ENCODE measurements at regions not wholly inside any gene's neighbourhood (a gene's known extent, or its start where the extent isn't known, plus 50 kb on each side); places are given as distances from the start of the nearest gene placed in this dataset.

GRCh38 chr18:60506682-60507081, 134.1 kb upstream of the MC4R start:
- WGBS = 51% methylated on average over 4 of the region's 4 CpGs
- Histone ChIP-seq H3K27ac (ENCODE audit: low read depth) (no peak overlapping the region), H3K4me3 (ENCODE audit: low read depth, low read length) (no peak overlapping the region), H3K4me1 (ENCODE audit: insufficient read depth) (no peaks in the 10 kb centered on the region), H3K36me3 (ENCODE audit: insufficient read depth) (no peaks in the 10 kb centered on the region)
- DNase-seq (ENCODE audit: extremely low spot score) = no peak

DNA sequence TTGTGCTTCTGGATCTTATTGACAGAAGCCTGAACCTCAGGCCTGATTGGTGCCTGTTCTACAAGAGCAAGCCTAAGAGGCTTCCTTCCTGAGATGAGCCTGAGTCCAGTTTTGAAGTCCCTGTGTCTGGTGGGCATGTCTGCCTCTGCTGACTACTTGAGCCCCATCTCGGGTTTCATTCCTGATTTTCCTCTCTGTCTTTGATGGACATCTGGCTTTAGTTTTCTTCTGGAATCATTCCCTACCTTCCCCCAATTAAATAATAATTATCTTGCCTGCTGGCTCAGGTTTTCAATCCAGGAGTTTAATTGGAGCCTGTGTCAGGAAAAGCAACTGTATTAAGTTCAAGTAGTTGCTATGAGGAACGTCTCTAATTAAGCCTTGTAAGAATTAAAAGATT, 135.5 kb upstream of the MC4R start:
- Histone ChIP-seq H3K36me3 (ENCODE audit: insufficient read depth) (no peaks in the 10 kb centered on the region), H3K4me3 (ENCODE audit: low read depth, low read length) (no peak overlapping the region), H3K27ac (ENCODE audit: low read depth) (no peak overlapping the region), H3K4me1 (ENCODE audit: insufficient read depth) (no peaks in the 10 kb centered on the region)
- no peak for DNase-seq (ENCODE audit: extremely low spot score)
- 76% methylated on average over 2 of the region's 2 CpGs for WGBS

- 64% methylated on average over 1 of the region's 1 CpG for WGBS
- H3K4me3 ChIP-seq (ENCODE audit: low read depth, low read length) = no peak overlapping the region
- H3K36me3 ChIP-seq (ENCODE audit: insufficient read depth) = no peaks in the 10 kb centered on the region
- no peak for DNase-seq (ENCODE audit: extremely low spot score)
- no peaks in the 10 kb centered on the region for H3K4me1 ChIP-seq (ENCODE audit: insufficient read depth)
- no peak overlapping the region for H3K27ac ChIP-seq (ENCODE audit: low read depth)
Observed at GRCh38 chr18:60534538-60534937, 162.0 kb upstream of the MC4R start.

DNA sequence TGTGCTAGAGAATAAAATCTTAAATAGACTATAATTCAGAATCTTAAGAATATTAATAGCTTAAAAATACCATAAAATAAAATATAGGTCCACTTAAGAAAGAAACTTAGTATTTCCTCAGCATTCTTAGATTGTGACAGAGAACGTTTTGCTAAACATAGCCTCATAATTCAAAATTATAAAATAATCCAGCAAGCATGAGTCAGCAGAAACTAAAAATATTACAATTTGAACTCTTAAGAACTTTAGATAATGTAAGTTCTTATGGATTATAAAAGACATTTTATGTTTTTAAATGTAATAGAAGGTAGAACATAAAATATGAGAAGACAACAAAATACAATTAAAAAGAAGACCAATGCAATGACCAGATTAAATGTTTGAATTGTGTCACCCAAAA, 164.5 kb upstream of the MC4R start:
- Histone ChIP-seq H3K4me1 (ENCODE audit: insufficient read depth) (no peaks in the 10 kb centered on the region), H3K36me3 (ENCODE audit: insufficient read depth) (no peaks in the 10 kb centered on the region), H3K27ac (ENCODE audit: low read depth) (no peak overlapping the region), H3K4me3 (ENCODE audit: low read depth, low read length) (no peak overlapping the region)
- no peak for DNase-seq (ENCODE audit: extremely low spot score)
- WGBS = 41% methylated on average over 1 of the region's 1 CpG

DNA sequence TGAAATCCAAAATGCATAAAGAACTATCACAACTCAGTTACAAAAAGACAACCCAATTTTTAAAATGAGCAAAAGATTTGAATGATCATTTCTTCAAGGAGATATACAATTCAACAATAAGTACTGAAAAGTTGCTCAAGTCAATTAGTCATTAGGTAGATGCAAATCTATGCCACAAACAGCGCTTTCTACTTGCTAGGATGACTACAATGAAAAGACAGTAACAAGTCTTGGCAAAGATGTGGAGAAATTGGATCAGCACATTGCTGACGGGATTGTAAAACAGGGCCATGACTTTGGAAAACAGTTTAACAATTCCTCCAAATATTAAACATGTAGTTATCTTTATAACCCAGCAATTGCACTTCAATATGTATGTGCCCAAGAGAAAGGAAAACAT, 166.3 kb upstream of the MC4R start:
- no peaks in the 10 kb centered on the region for H3K4me1 ChIP-seq (ENCODE audit: insufficient read depth)
- H3K36me3 ChIP-seq (ENCODE audit: insufficient read depth) = no peaks in the 10 kb centered on the region
- H3K4me3 ChIP-seq (ENCODE audit: low read depth, low read length) = no peak overlapping the region
- no peak overlapping the region for H3K27ac ChIP-seq (ENCODE audit: low read depth)
- DNase-seq (ENCODE audit: extremely low spot score) = no peak
- WGBS = 68% methylated on average over 2 of the region's 2 CpGs

DNA sequence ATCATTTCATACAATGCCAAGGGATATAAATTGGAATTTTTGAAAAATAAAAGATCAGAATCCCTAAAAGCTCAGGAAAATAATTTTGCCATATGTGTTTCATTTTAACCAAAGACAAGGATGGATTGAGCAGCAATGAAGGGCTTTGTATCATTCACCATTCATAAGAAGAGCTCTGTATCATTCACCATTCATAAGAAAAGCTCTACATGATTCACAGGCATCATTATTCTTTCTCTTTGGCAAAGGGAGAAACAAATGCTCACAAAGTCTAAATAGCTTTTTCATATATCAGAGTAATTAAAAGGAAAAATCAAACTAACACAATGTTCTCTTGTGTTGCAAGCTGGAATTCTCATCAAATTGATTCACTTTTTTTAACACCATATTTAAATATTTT, 169.1 kb upstream of the MC4R start:
- no peak for DNase-seq (ENCODE audit: extremely low spot score)
- Histone ChIP-seq H3K36me3 (ENCODE audit: insufficient read depth) (no peaks in the 10 kb centered on the region), H3K4me3 (ENCODE audit: low read depth, low read length) (no peak overlapping the region), H3K4me1 (ENCODE audit: insufficient read depth) (no peaks in the 10 kb centered on the region), H3K27ac (ENCODE audit: low read depth) (no peak overlapping the region)

DNA sequence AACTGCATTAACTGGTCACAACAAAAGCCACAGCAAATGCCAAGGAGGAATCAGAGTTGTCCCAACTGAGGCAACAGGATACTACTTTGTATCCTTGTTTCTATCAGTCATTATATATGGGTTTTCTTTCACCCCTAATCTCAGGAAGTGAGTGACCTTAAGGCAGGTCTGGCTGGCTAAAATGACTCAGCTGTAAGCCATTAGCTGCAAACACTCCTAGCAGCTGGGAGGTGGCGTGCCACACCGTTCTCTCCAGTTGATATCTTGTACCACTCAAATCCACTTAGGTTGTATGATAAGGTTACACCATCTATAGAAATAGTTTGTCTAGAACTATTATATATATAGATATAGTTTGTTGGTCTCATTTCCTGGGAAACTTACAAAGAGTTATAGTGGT, 171.1 kb upstream of the MC4R start:
- Histone ChIP-seq H3K36me3 (ENCODE audit: insufficient read depth) (no peaks in the 10 kb centered on the region), H3K4me3 (ENCODE audit: low read depth, low read length) (no peak overlapping the region), H3K4me1 (ENCODE audit: insufficient read depth) (no peaks in the 10 kb centered on the region), H3K27ac (ENCODE audit: low read depth) (no peak overlapping the region)
- no peak for DNase-seq (ENCODE audit: extremely low spot score)
- 89% methylated on average over 2 of the region's 2 CpGs for WGBS

- no peak overlapping the region for H3K27ac ChIP-seq (ENCODE audit: low read depth)
- DNase-seq (ENCODE audit: extremely low spot score) = peak; percentile 3
- WGBS = 1% methylated on average over 2 of the region's 2 CpGs
- H3K4me1 ChIP-seq (ENCODE audit: insufficient read depth) = no peaks in the 10 kb centered on the region
- no peak overlapping the region for H3K4me3 ChIP-seq (ENCODE audit: low read depth, low read length)
- H3K36me3 ChIP-seq (ENCODE audit: insufficient read depth) = no peaks in the 10 kb centered on the region
Observed at GRCh38 chr18:60549338-60549960, 176.9 kb upstream of the MC4R start.

GRCh38 chr18:60552948-60553347, 180.4 kb upstream of the MC4R start:
- no peak for DNase-seq (ENCODE audit: extremely low spot score)
- H3K4me3 ChIP-seq (ENCODE audit: low read depth, low read length) = no peak overlapping the region
- H3K36me3 ChIP-seq (ENCODE audit: insufficient read depth) = no peaks in the 10 kb centered on the region
- H3K27ac ChIP-seq (ENCODE audit: low read depth) = no peak overlapping the region
- no peaks in the 10 kb centered on the region for H3K4me1 ChIP-seq (ENCODE audit: insufficient read depth)
- WGBS = 96% methylated on average over 8 of the region's 8 CpGs

DNA sequence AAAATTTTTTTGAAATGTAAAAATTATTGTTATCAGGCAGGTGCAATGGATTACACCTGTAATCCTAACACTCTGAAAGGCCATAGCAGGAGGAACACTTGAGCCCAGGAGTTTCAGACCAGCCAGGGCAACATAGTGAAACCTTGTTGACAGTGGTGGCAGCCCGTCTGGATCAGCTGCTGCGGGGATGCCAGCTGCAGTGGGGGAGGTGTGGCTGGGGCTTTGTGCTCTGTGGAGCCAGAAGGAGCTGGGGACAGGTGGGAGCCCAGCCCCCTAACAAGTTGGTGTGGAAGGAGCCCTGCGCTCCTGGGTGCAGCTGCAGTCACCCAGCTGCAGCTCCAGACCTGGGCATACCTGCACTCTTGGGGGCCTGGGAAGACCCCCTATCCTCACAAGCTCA, 182.4 kb upstream of the MC4R start:
- no peaks in the 10 kb centered on the region for H3K4me1 ChIP-seq (ENCODE audit: insufficient read depth)
- WGBS = 57% methylated on average over 3 of the region's 3 CpGs
- no peak overlapping the region for H3K27ac ChIP-seq (ENCODE audit: low read depth)
- no peak for DNase-seq (ENCODE audit: extremely low spot score)
- H3K4me3 ChIP-seq (ENCODE audit: low read depth, low read length) = no peak overlapping the region
- no peaks in the 10 kb centered on the region for H3K36me3 ChIP-seq (ENCODE audit: insufficient read depth)

DNA sequence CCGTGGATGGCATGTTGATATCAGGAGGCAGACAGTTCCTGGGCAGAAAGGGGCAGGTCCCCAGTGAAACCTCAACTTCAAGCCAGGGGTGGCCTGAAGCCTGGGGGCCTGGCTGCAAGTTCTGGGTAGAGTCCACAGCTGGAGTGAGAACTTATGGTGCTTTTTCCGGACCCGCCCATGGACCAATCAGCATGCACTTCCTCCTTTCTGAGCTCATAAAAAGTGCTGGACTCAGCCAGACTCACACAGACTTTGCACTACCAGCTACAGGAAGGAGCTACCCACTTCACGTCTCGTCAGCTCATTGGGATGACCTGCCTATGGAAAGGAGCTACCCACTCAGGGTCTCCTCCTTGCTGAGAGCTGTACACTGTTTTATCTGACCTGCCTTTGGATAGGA, 183.1 kb upstream of the MC4R start:
- H3K27ac ChIP-seq (ENCODE audit: low read depth) = no peak overlapping the region
- 77% methylated on average over 5 of the region's 5 CpGs for WGBS
- no peak for DNase-seq (ENCODE audit: extremely low spot score)
- no peak overlapping the region for H3K4me3 ChIP-seq (ENCODE audit: low read depth, low read length)
- no peaks in the 10 kb centered on the region for H3K4me1 ChIP-seq (ENCODE audit: insufficient read depth)
- H3K36me3 ChIP-seq (ENCODE audit: insufficient read depth) = no peaks in the 10 kb centered on the region

GRCh38 chr18:60556326-60556725, 183.8 kb upstream of the MC4R start:
- WGBS = 95% methylated on average over 1 of the region's 1 CpG
- H3K27ac ChIP-seq (ENCODE audit: low read depth) = no peak overlapping the region

DNA sequence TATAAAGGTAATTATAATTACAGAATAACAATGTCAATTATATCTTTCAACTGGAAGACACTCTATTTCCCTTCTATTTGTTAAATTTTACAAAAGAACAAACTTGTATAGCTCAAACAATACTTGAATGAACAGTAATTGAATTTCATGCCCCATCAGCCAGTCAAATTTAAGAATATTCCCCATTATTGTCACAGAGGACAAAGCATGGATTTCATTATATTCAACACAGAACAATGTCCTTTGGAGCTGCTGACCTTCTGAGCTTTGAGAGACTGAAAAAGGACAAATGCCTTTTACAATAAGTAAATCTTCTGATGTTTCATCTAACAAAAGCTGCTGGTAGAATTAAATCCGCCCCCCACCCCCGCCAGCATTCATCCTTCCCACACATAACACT, 187.5 kb upstream of the MC4R start:
- DNase-seq (ENCODE audit: extremely low spot score) = no peak
- no peaks in the 10 kb centered on the region for H3K4me1 ChIP-seq (ENCODE audit: insufficient read depth)
- H3K36me3 ChIP-seq (ENCODE audit: insufficient read depth) = no peaks in the 10 kb centered on the region
- no peak overlapping the region for H3K4me3 ChIP-seq (ENCODE audit: low read depth, low read length)
- WGBS = 31% methylated on average over 2 of the region's 2 CpGs
- no peak overlapping the region for H3K27ac ChIP-seq (ENCODE audit: low read depth)

More at GRCh38 chr18:60556326-60556725, 183.8 kb upstream of the MC4R start:
- no peak overlapping the region for H3K4me3 ChIP-seq (ENCODE audit: low read depth, low read length)
- no peaks in the 10 kb centered on the region for H3K36me3 ChIP-seq (ENCODE audit: insufficient read depth)
- DNase-seq (ENCODE audit: extremely low spot score) = no peak
- no peaks in the 10 kb centered on the region for H3K4me1 ChIP-seq (ENCODE audit: insufficient read depth)

DNA sequence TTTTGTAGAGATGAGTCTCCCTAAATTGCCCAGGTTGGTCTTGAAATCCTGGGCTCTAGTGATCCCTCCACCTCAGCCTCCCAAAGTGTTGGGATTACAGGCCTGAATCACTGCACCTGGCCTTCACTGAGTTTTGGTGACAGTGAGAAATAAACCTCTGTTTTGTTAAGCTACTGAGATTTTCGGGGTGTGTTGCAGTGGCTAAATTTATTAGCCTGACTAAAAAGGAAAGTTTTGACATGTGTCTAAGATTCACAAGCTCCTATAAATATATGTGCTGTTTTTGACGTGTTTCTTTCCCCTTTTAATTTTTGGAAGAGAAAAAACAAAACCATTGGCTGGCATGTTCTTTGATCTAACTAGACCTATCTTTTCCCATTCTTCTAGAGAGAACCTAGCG, 190.5 kb upstream of the MC4R start:
- Histone ChIP-seq H3K36me3 (ENCODE audit: insufficient read depth) (no peaks in the 10 kb centered on the region), H3K4me3 (ENCODE audit: low read depth, low read length) (no peak overlapping the region), H3K27ac (ENCODE audit: low read depth) (no peak overlapping the region), H3K4me1 (ENCODE audit: insufficient read depth) (no peaks in the 10 kb centered on the region)
- no peak for DNase-seq (ENCODE audit: extremely low spot score)
- WGBS = 83% methylated on average over 3 of the region's 3 CpGs

DNA sequence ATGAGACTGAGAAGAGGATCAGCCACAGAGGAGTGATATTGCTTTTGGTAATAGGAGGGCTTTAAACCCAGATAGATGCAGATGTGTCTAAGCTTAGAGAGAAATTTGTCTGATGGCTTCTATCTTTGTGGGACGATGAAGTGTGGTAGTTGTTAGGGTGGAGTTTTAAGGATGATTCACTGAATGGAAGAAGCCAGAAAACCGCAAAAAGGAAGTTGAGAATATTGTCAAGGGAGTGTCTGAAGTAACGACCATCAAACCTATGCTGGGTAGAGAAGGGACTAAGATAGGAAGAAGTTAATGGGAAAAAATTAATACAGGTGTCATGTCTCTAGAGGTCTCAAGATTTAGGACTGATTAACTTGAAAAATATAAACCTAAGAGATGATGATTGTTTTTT, 195.6 kb upstream of the MC4R start:
- Histone ChIP-seq H3K36me3 (ENCODE audit: insufficient read depth) (no peaks in the 10 kb centered on the region), H3K4me1 (ENCODE audit: insufficient read depth) (no peaks in the 10 kb centered on the region), H3K4me3 (ENCODE audit: low read depth, low read length) (no peak overlapping the region), H3K27ac (ENCODE audit: low read depth) (no peak overlapping the region)
- WGBS = 72% methylated on average over 3 of the region's 3 CpGs
- no peak for DNase-seq (ENCODE audit: extremely low spot score)
